ENCODE measurements at regions not wholly inside any gene's neighbourhood (a gene's known extent, or its start where the extent isn't known, plus 50 kb on each side); places are given as distances from the start of the nearest gene placed in this dataset.

- Histone ChIP-seq H3K4me1 (no peaks in the 10 kb centered on the region), H3K4me3 (no peak overlapping the region), H3K27me3 (ENCODE audit: insufficient read depth in 3 of 3, low read length in 2 of 3) (peaks cover 0 to 54% (median 24%) of the 10 kb centered on the region in 3 donors), H3K9me3 (no peaks in the 10 kb centered on the region), H3K27ac (no peak overlapping the region), H3K36me3 (ENCODE audit: insufficient read depth in 1 of 2, low read depth in 1 of 2) (no peaks in the 10 kb centered on the region)
- TF ChIP-seq, protein P1, sequence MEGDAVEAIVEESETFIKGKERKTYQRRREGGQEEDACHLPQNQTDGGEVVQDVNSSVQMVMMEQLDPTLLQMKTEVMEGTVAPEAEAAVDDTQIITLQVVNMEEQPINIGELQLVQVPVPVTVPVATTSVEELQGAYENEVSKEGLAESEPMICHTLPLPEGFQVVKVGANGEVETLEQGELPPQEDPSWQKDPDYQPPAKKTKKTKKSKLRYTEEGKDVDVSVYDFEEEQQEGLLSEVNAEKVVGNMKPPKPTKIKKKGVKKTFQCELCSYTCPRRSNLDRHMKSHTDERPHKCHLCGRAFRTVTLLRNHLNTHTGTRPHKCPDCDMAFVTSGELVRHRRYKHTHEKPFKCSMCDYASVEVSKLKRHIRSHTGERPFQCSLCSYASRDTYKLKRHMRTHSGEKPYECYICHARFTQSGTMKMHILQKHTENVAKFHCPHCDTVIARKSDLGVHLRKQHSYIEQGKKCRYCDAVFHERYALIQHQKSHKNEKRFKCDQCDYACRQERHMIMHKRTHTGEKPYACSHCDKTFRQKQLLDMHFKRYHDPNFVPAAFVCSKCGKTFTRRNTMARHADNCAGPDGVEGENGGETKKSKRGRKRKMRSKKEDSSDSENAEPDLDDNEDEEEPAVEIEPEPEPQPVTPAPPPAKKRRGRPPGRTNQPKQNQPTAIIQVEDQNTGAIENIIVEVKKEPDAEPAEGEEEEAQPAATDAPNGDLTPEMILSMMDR (IDR thresholded peaks at IDR 0.05) = no peak
- ATAC-seq = no peak
- 47 to 69% (median 59%) methylated on average over 3 of the region's 3 CpGs for WGBS, 3 donors
- intact Hi-C loops (cut with DNase I) = no loop called here
- no peak for DNase-seq
Measured at GRCh38 chr1:36691374-36691773, 208.7 kb upstream of the CSF3R start.

DNA sequence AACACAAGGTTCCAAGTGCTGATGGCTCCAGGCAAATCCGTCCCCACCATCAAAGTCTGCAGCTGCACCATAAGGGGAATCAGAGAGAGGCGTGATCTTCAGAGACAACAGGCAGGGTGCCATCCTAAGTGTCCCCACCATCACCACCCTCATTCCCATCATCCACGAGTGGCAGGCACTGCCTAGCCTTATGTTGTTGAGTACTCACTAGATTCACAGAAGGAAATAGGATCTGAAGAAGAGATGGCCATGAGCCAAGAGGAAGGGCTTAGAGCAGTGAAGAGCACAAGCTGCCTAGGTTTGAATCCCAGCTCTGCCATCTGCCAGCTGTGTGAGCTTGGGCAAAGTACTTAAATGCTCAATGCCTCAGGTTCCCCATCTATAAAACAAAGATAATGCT is 207.3 kb upstream of the CSF3R start:
- DNase-seq = no peak

GRCh38 chr1:36687312-36687711 is 204.6 kb upstream of the CSF3R start:
- no peak for ATAC-seq
- DNase-seq = no peak
- no peak overlapping the region for H3K4me3 ChIP-seq
- WGBS, 3 donors = 49 to 61% (median 54%) methylated on average over 5 of the region's 5 CpGs
- H3K36me3 ChIP-seq (ENCODE audit: insufficient read depth in 1 of 2, low read depth in 1 of 2) = no peaks in the 10 kb centered on the region
- peaks cover 0 to 41% (median 9%) of the 10 kb centered on the region in 3 donors for H3K27me3 ChIP-seq (ENCODE audit: insufficient read depth in 3 of 3, low read length in 2 of 3)
- H3K9me3 ChIP-seq = no peaks in the 10 kb centered on the region
- TF ChIP-seq, protein P1 (IDR thresholded peaks at IDR 0.05) = no peak
- no peak overlapping the region for H3K27ac ChIP-seq
- intact Hi-C loops (cut with DNase I) = no loop called here
- no peaks in the 10 kb centered on the region for H3K4me1 ChIP-seq

More for the DNA sequence above, 207.3 kb upstream of the CSF3R start:
- H3K27ac ChIP-seq = no peak overlapping the region
- no peaks in the 10 kb centered on the region for H3K36me3 ChIP-seq (ENCODE audit: insufficient read depth in 1 of 2, low read depth in 1 of 2)
- intact Hi-C loops (cut with DNase I) = no loop called here
- TF ChIP-seq, protein P1 (IDR thresholded peaks at IDR 0.05) = no peak
- peaks cover 0 to 66% (median 16%) of the 10 kb centered on the region in 3 donors for H3K27me3 ChIP-seq (ENCODE audit: insufficient read depth in 3 of 3, low read length in 2 of 3)
- H3K9me3 ChIP-seq = no peaks in the 10 kb centered on the region
- no peaks in the 10 kb centered on the region for H3K4me1 ChIP-seq
- H3K4me3 ChIP-seq = no peak overlapping the region
- 24 to 30% (median 29%) methylated on average over 3 of the region's 3 CpGs for WGBS, 3 donors
- ATAC-seq = no peak

DNA sequence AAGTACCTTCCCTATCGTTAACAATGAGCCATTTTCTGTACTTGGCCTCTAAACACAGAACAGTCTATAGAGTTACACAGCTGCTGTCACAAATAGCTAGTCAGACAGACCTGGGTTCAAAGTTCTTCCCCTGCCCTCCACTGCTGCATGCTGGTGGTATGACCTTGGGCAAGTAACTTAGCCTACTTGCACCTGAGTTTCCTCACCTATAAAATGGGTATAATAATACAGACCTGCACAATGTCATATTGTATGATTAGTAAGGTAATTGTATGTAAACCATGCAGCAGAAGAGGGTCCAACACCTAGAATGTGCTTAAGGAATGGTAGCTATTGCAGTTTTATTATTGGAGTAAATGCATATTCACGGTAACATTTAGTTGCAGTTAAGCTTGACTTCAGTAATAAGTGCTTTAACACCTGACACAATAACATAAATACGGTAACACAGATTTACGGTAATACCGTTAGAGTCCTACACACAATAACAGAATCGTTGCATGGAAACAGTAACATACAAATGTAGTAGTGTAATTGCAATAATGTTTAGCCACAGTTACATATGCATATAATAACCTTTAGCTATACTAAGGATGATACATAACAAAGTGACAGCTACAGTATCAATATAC is 193.3 kb upstream of the CSF3R start:
- intact Hi-C loops (cut with DNase I) = loop anchor here in 1 of 2 donors (2.0 kb wide), 1 partner anchor 41 kb away; no protein-coding TSS in a partner anchor
- ATAC-seq = no peak
- H3K4me3 ChIP-seq = no peak overlapping the region
- H3K27ac ChIP-seq = no peak overlapping the region
- DNase-seq = no peak
- TF ChIP-seq, protein P1 (IDR thresholded peaks at IDR 0.05) = no peak
- no peaks in the 10 kb centered on the region for H3K9me3 ChIP-seq
- H3K36me3 ChIP-seq (ENCODE audit: insufficient read depth in 1 of 2, low read depth in 1 of 2) = no peaks in the 10 kb centered on the region
- no peaks in the 10 kb centered on the region for H3K4me1 ChIP-seq
- H3K27me3 ChIP-seq (ENCODE audit: insufficient read depth in 3 of 3, low read length in 2 of 3) = peaks cover 4 to 45% (median 4%) of the 10 kb centered on the region in 3 donors
- 84 to 89% (median 87%) methylated on average over 6 of the region's 6 CpGs for WGBS, 3 donors

- Histone ChIP-seq H3K27ac (no peak overlapping the region), H3K4me3 (no peak overlapping the region), H3K27me3 (ENCODE audit: insufficient read depth in 3 of 3, low read length in 2 of 3) (peaks cover 2 to 53% (median 7%) of the 10 kb centered on the region in 3 donors), H3K36me3 (ENCODE audit: insufficient read depth in 1 of 2, low read depth in 1 of 2) (no peaks in the 10 kb centered on the region), H3K4me1 (no peaks in the 10 kb centered on the region), H3K9me3 (no peaks in the 10 kb centered on the region)
- no peak for ATAC-seq
- DNase-seq = no peak
- TF ChIP-seq, protein P1 (IDR thresholded peaks at IDR 0.05) = no peak
- WGBS, 3 donors = 66 to 67% (median 67%) methylated on average over 3 of the region's 3 CpGs
- intact Hi-C loops (cut with DNase I) = no loop called here
Measured at GRCh38 chr1:36675106-36675505, 192.4 kb upstream of the CSF3R start.
